WTC11 (cell line): ENCODE measurements at regions not wholly inside any gene's neighbourhood (a gene's known extent, or its start where the extent isn't known, plus 50 kb on each side); places are given as distances from the start of the nearest gene placed in this dataset.

ENCODE experiments used
- ATAC-seq: fragments of 200-7000 bp; cut with Tn5 transposase; 2 replicates; pipeline ENCODE4 v1.10.0; 2021; ENCODE audit warnings: mild to moderate bottlenecking, moderate library complexity
- CTCF ChIA-PET: fragments of 300-600 bp; sonication (Branson Sonifier 250); formaldehyde crosslinking; loops from one replicate; lab custom pipeline; 2021; ENCODE audit warnings: antibody characterized with exemption; lab: Charles Lee
- POLR2A ChIA-PET: fragments of 350-600 bp; sonication (Branson Sonifier 250); formaldehyde crosslinking; loops from one replicate; lab custom pipeline; 2021; ENCODE audit warnings: antibody characterized with exemption; lab: Charles Lee
- DNase-seq: peaks from one replicate; pipeline ENCODE4 v3.0.0; 2021; ENCODE audit warnings: low spot score
- H3K27ac Mint-ChIP-seq: 2 replicates; pipeline ENCODE4 v1.8.0; 2021; ENCODE audit warnings: mixed read lengths
- H3K27me3 Mint-ChIP-seq: 2 replicates; pipeline ENCODE4 v1.8.0; 2021; ENCODE audit warnings: low read depth, mild to moderate bottlenecking, moderate library complexity, mixed read lengths
- H3K36me3 Mint-ChIP-seq: 2 replicates; pipeline ENCODE4 v1.8.0; 2021; ENCODE audit warnings: mixed read lengths
- H3K4me1 Mint-ChIP-seq: 2 replicates; pipeline ENCODE4 v1.8.0; 2022; ENCODE audit warnings: mixed read lengths
- H3K4me3 Mint-ChIP-seq: 2 replicates; pipeline ENCODE4 v1.8.0; 2021; ENCODE audit warnings: mild to moderate bottlenecking, moderate library complexity, mixed read lengths
- H3K9me3 Mint-ChIP-seq: 2 replicates; pipeline ENCODE4 v1.8.0; 2021; ENCODE audit warnings: mixed read lengths
- AFF4 ChIP-seq: sonication (generic); formaldehyde crosslinking; IDR thresholded peaks from 2 replicates; pipeline ENCODE4 v1.8.1; 2023; ENCODE audit warnings: mild to moderate bottlenecking, missing genetic modification reagents, borderline replicate concordance
- ESRRA ChIP-seq: sonication (generic); formaldehyde crosslinking; IDR thresholded peaks from 2 replicates; pipeline ENCODE4 v1.8.1; 2022; ENCODE audit warnings: mild to moderate bottlenecking, missing genetic modification reagents, borderline replicate concordance
- GABPB1 ChIP-seq: sonication (generic); formaldehyde crosslinking; IDR thresholded peaks from 2 replicates; pipeline ENCODE4 v1.8.1; 2023; ENCODE audit warnings: mild to moderate bottlenecking, missing genetic modification reagents
- IRF1 ChIP-seq: sonication (generic); formaldehyde crosslinking; IDR thresholded peaks from 2 replicates; pipeline ENCODE4 v1.8.0; 2023; ENCODE audit warnings: missing genetic modification reagents
- JUN ChIP-seq: sonication (generic); formaldehyde crosslinking; IDR thresholded peaks from 2 replicates; pipeline ENCODE4 v1.8.0; 2023; ENCODE audit warnings: mild to moderate bottlenecking, missing genetic modification reagents
- NFATC4 ChIP-seq: fragments of 250-450 bp; sonication (Bioruptor Pico); IDR thresholded peaks from 2 replicates; pipeline ENCODE4 v1.9.0; 2021; ENCODE audit warnings: mild to moderate bottlenecking
- OVOL2 ChIP-seq: fragments of 250-450 bp; sonication (Bioruptor Pico); IDR thresholded peaks from 2 replicates; pipeline ENCODE4 v1.9.0; 2021; ENCODE audit warnings: mild to moderate bottlenecking, borderline replicate concordance
- PRRX2 ChIP-seq: fragments of 250-450 bp; sonication (Bioruptor Pico); IDR thresholded peaks from 2 replicates; pipeline ENCODE4 v1.8.0; 2021; ENCODE audit warnings: mild to moderate bottlenecking
- RELA ChIP-seq: sonication (generic); formaldehyde crosslinking; IDR thresholded peaks from 2 replicates; pipeline ENCODE4 v1.8.1; 2022; ENCODE audit warnings: missing genetic modification reagents, mild to moderate bottlenecking, borderline replicate concordance
- SMAD3 ChIP-seq: sonication (generic); formaldehyde crosslinking; IDR thresholded peaks from 2 replicates; pipeline ENCODE4 v1.8.0; 2022; ENCODE audit warnings: missing genetic modification reagents, mild to moderate bottlenecking, borderline replicate concordance
- SP1 ChIP-seq: sonication (generic); formaldehyde crosslinking; conservative IDR thresholded peaks from 2 replicates; pipeline ENCODE4 v1.8.1; 2022; ENCODE audit warnings: missing genetic modification reagents
- TCF7 ChIP-seq: sonication (generic); formaldehyde crosslinking; IDR thresholded peaks from 2 replicates; pipeline ENCODE4 v1.8.0; 2022; ENCODE audit warnings: mild to moderate bottlenecking, low read depth, missing genetic modification reagents, moderate library complexity
- TEAD4 ChIP-seq: sonication (generic); formaldehyde crosslinking; IDR thresholded peaks from 2 replicates; pipeline ENCODE4 v1.8.0; 2022; ENCODE audit warnings: mild to moderate bottlenecking, missing genetic modification reagents
- ZNF121 ChIP-seq: sonication (generic); formaldehyde crosslinking; IDR thresholded peaks from 2 replicates; pipeline ENCODE4 v1.8.0; 2023; ENCODE audit warnings: missing genetic modification reagents
- ZNF138 ChIP-seq: sonication (generic); formaldehyde crosslinking; conservative IDR thresholded peaks from 2 replicates; pipeline ENCODE4 v1.8.1; 2022; ENCODE audit warnings: mild to moderate bottlenecking, moderate library complexity, missing genetic modification reagents
- ZNF396 ChIP-seq: fragments of 250-450 bp; sonication (Bioruptor Pico); IDR thresholded peaks from 2 replicates; pipeline ENCODE4 v1.8.0; 2021; ENCODE audit warnings: mild to moderate bottlenecking, moderate library complexity, borderline replicate concordance
- ZNF512 ChIP-seq: sonication (generic); formaldehyde crosslinking; IDR thresholded peaks from 2 replicates; pipeline ENCODE4 v1.8.1; 2022; ENCODE audit warnings: missing genetic modification reagents, borderline replicate concordance
- TF ChIP-seq, protein P1 (sequence below): sonication (generic); formaldehyde crosslinking; conservative IDR thresholded peaks from 2 replicates; pipeline ENCODE4 v1.8.1; 2023; ENCODE audit warnings: mild to moderate bottlenecking, low read depth, missing genetic modification reagents, moderate library complexity
- TF ChIP-seq, protein P2 (sequence below): fragments of 200-600 bp; IDR thresholded peaks from 2 replicates; pipeline ENCODE4 v1.8.0; 2022; ENCODE audit warnings: antibody characterized with exemption
- TF ChIP-seq, protein P3 (sequence below): sonication (generic); formaldehyde crosslinking; IDR thresholded peaks from 2 replicates; pipeline ENCODE4 v1.8.1; 2022; ENCODE audit warnings: mild to moderate bottlenecking, moderate library complexity, missing genetic modification reagents
- TF ChIP-seq, protein P4 (sequence below): sonication (generic); formaldehyde crosslinking; IDR thresholded peaks from 2 replicates; pipeline ENCODE4 v1.8.0; 2022; ENCODE audit warnings: mild to moderate bottlenecking, missing genetic modification reagents

GRCh38 chr9:108108280-108108851, 618.8 kb upstream of the KLF4 start (continued):
- TF ChIP-seq, protein P1, sequence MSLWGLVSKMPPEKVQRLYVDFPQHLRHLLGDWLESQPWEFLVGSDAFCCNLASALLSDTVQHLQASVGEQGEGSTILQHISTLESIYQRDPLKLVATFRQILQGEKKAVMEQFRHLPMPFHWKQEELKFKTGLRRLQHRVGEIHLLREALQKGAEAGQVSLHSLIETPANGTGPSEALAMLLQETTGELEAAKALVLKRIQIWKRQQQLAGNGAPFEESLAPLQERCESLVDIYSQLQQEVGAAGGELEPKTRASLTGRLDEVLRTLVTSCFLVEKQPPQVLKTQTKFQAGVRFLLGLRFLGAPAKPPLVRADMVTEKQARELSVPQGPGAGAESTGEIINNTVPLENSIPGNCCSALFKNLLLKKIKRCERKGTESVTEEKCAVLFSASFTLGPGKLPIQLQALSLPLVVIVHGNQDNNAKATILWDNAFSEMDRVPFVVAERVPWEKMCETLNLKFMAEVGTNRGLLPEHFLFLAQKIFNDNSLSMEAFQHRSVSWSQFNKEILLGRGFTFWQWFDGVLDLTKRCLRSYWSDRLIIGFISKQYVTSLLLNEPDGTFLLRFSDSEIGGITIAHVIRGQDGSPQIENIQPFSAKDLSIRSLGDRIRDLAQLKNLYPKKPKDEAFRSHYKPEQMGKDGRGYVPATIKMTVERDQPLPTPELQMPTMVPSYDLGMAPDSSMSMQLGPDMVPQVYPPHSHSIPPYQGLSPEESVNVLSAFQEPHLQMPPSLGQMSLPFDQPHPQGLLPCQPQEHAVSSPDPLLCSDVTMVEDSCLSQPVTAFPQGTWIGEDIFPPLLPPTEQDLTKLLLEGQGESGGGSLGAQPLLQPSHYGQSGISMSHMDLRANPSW (CRISPR knock-in tag) = no peak
- TF ChIP-seq ESRRA (CRISPR knock-in tag) (no peak), SMAD3 (CRISPR knock-in tag) (no peak), JUN (no peak)
- TF ChIP-seq, protein P2, sequence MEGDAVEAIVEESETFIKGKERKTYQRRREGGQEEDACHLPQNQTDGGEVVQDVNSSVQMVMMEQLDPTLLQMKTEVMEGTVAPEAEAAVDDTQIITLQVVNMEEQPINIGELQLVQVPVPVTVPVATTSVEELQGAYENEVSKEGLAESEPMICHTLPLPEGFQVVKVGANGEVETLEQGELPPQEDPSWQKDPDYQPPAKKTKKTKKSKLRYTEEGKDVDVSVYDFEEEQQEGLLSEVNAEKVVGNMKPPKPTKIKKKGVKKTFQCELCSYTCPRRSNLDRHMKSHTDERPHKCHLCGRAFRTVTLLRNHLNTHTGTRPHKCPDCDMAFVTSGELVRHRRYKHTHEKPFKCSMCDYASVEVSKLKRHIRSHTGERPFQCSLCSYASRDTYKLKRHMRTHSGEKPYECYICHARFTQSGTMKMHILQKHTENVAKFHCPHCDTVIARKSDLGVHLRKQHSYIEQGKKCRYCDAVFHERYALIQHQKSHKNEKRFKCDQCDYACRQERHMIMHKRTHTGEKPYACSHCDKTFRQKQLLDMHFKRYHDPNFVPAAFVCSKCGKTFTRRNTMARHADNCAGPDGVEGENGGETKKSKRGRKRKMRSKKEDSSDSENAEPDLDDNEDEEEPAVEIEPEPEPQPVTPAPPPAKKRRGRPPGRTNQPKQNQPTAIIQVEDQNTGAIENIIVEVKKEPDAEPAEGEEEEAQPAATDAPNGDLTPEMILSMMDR = no peak
- TF ChIP-seq, all 79 proteins: peak for 0

- Mint-ChIP-seq H3K27ac (no peak overlapping the region), H3K4me3 (no peak overlapping the region), H3K9me3 (no peaks in the 10 kb centered on the region), H3K36me3 (no peaks in the 10 kb centered on the region), H3K4me1 (peaks cover 23% of the 10 kb centered on the region), H3K27me3 (no peaks in the 10 kb centered on the region)
- ChIA-PET POLR2A (no interaction called here), CTCF (no interaction called here)
- DNase-seq (peak; percentile 42), ATAC-seq (peak; percentile 99)
- TF ChIP-seq ZNF121 (CRISPR knock-in tag) (0 out of 2 replicates have a peak, but pooled peaks have one; percentile 16), ZNF138 (CRISPR knock-in tag) (no peak)
Measured at GRCh38 chr9:108105885-108106284, 616.3 kb upstream of the KLF4 start.

- no peak overlapping the region for H3K27ac Mint-ChIP-seq
- H3K4me1 Mint-ChIP-seq = peaks cover 29% of the 10 kb centered on the region
- no peaks in the 10 kb centered on the region for H3K36me3 Mint-ChIP-seq
- CTCF ChIA-PET = no interaction called here
- DNase-seq (no peak), ATAC-seq (no peak)
- POLR2A ChIA-PET = no interaction called here
- peaks cover 4% of the 10 kb centered on the region; the same call in 1 of the 2 replicates for H3K27me3 Mint-ChIP-seq
- no peak overlapping the region for H3K4me3 Mint-ChIP-seq
- H3K9me3 Mint-ChIP-seq = peaks cover 5% of the 10 kb centered on the region; the same call in 1 of the 2 replicates
- TF ChIP-seq TEAD4 (CRISPR knock-in tag) (no peak), TCF7 (CRISPR knock-in tag) (no peak), IRF1 (no peak), ZNF512 (CRISPR knock-in tag) (no peak), PRRX2 (CRISPR knock-in tag) (no peak), AFF4 (no peak), NFATC4 (no peak), ZNF396 (CRISPR knock-in tag) (no peak), GABPB1 (CRISPR knock-in tag) (no peak), RELA (CRISPR knock-in tag) (no peak), SP1 (CRISPR knock-in tag) (no peak), OVOL2 (no peak)
- TF ChIP-seq, protein P3, sequence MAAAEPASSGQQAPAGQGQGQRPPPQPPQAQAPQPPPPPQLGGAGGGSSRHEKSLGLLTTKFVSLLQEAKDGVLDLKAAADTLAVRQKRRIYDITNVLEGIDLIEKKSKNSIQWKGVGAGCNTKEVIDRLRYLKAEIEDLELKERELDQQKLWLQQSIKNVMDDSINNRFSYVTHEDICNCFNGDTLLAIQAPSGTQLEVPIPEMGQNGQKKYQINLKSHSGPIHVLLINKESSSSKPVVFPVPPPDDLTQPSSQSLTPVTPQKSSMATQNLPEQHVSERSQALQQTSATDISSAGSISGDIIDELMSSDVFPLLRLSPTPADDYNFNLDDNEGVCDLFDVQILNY (CRISPR knock-in tag) = no peak
- TF ChIP-seq, protein P4, sequence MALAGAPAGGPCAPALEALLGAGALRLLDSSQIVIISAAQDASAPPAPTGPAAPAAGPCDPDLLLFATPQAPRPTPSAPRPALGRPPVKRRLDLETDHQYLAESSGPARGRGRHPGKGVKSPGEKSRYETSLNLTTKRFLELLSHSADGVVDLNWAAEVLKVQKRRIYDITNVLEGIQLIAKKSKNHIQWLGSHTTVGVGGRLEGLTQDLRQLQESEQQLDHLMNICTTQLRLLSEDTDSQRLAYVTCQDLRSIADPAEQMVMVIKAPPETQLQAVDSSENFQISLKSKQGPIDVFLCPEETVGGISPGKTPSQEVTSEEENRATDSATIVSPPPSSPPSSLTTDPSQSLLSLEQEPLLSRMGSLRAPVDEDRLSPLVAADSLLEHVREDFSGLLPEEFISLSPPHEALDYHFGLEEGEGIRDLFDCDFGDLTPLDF (CRISPR knock-in tag) = no peak
Measured at GRCh38 chr9:108104991-108105390, 615.4 kb upstream of the KLF4 start.
